Fibroblast of lung (primary cell): ENCODE measurements at regions not wholly inside any gene's neighbourhood (a gene's known extent, or its start where the extent isn't known, plus 50 kb on each side); places are given as distances from the start of the nearest gene placed in this dataset.

Experiments
- EZH2 ChIP-seq: IDR thresholded peaks from 2 replicates; pipeline ENCODE4 v1.5.1; 2012; ENCODE audit warnings: low read length, control low read depth, mild to moderate bottlenecking; ENCODE audit errors: missing control alignments
- TF ChIP-seq, protein P1 (sequence below), 2 donors: IDR thresholded peaks in 1 of 2; conservative IDR thresholded peaks in 1 of 2; 1 replicate in 1 of 2; 2 replicates in 1 of 2; pipeline ENCODE4 v1.5.1; 2011 to 2012; ENCODE audit warnings: low read length in 2 of 2, control low read depth in 1 of 2, inconsistent platforms in 1 of 2, low read depth in 1 of 2, mild to moderate bottlenecking in 1 of 2

DNA sequence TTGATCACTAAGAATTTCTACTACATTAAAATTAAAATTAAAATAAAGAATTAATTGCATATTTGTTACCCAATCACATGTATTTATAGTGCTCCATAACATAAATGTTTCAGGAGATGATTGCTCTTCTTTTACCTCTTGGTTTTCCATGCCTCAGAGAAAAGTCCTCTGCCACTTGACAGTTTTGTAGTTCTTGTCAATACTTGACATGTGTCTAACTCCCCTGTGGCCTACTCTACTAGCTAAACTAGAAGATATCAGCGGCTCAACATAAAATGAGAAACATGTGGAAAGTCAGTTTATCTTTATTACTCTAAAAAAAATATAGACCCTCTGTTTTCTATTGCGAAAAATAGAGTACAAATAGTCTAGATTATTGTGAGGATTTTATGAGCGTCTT is 650.6 kb upstream of the NUDT12 start:
- TF ChIP-seq, protein P1, sequence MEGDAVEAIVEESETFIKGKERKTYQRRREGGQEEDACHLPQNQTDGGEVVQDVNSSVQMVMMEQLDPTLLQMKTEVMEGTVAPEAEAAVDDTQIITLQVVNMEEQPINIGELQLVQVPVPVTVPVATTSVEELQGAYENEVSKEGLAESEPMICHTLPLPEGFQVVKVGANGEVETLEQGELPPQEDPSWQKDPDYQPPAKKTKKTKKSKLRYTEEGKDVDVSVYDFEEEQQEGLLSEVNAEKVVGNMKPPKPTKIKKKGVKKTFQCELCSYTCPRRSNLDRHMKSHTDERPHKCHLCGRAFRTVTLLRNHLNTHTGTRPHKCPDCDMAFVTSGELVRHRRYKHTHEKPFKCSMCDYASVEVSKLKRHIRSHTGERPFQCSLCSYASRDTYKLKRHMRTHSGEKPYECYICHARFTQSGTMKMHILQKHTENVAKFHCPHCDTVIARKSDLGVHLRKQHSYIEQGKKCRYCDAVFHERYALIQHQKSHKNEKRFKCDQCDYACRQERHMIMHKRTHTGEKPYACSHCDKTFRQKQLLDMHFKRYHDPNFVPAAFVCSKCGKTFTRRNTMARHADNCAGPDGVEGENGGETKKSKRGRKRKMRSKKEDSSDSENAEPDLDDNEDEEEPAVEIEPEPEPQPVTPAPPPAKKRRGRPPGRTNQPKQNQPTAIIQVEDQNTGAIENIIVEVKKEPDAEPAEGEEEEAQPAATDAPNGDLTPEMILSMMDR (conservative IDR thresholded peaks at IDR 0.05 in 1 of 2, IDR thresholded peaks at IDR 0.05 in 1 of 2; ENCODE audit: low read depth in 1 of 2, low read length in 2 of 2) = no peak
- TF ChIP-seq EZH2 = no peak
